Lung (tissue), 11 donors: ENCODE measurements at regions not wholly inside any gene's neighbourhood (a gene's known extent, or its start where the extent isn't known, plus 50 kb on each side); places are given as distances from the start of the nearest gene placed in this dataset.
A peak's percentile ranks its signal among the peaks of the same experiment; 100 is the strongest.
"Not testable (repeated sequence)": the region's sequence is repeated elsewhere in the genome, so short reads cannot be mapped to it uniquely, and the experiment has no call there.

ENCODE experiments used
- ATAC-seq: fragments of 200-7000 bp; cut with Tn5 transposase; one replicate; pipeline ENCODE4 v1.9.1; 2020; ENCODE audit warnings: moderate number of reproducible peaks; ENCODE audit not compliant: insufficient read depth, low FRiP score
- DNase-seq, 3 donors: peaks; one replicate each; pipeline ENCODE4 v3.0.0-alpha.2; 2013 to 2017
- H3K27ac ChIP-seq, 2 donors: one replicate each; pipeline ENCODE4 v1.5.1; 2013; ENCODE audit warnings: mild to moderate bottlenecking in 2 of 2, moderate library complexity in 2 of 2, control low read depth in 1 of 2, inconsistent platforms in 1 of 2, low read depth in 1 of 2, low read length in 1 of 2
- H3K27me3 ChIP-seq, 3 donors: one replicate each; pipeline ENCODE4 v1.5.1; 2013; ENCODE audit warnings: low read length in 2 of 3; ENCODE audit not compliant: control insufficient read depth in 3 of 3, insufficient read depth in 3 of 3
- H3K36me3 ChIP-seq, 4 donors: one replicate each; pipeline ENCODE4 v1.5.1; 2013; ENCODE audit warnings: low read length in 4 of 4, mild to moderate bottlenecking in 1 of 4, moderate library complexity in 1 of 4; ENCODE audit not compliant: control insufficient read depth in 4 of 4, insufficient read depth in 4 of 4
- H3K4me1 ChIP-seq, 5 donors: one replicate each; pipeline ENCODE4 v1.5.1; 2013; ENCODE audit warnings: low read length in 5 of 5, mild to moderate bottlenecking in 2 of 5, moderate library complexity in 1 of 5; ENCODE audit not compliant: control insufficient read depth in 5 of 5, insufficient read depth in 5 of 5
- H3K4me3 ChIP-seq: one replicate; pipeline ENCODE4 v1.5.1; 2013; ENCODE audit warnings: mild to moderate bottlenecking, control low read depth, moderate library complexity
- H3K9ac ChIP-seq, 2 donors: one replicate each; pipeline ENCODE4 v1.5.1; 2013; ENCODE audit warnings: low read length in 2 of 2, control low read depth in 1 of 2; ENCODE audit not compliant: insufficient read depth in 1 of 2
- H3K9me3 ChIP-seq, 4 donors: one replicate each; pipeline ENCODE4 v1.5.1; 2013; ENCODE audit warnings: low read length in 3 of 4, mild to moderate bottlenecking in 1 of 4, moderate library complexity in 1 of 4; ENCODE audit not compliant: control insufficient read depth in 4 of 4, insufficient read depth in 3 of 4
- CTCF ChIP-seq: IDR thresholded peaks from 2 replicates; pipeline ENCODE4 v1.5.1; 2012; ENCODE audit warnings: mild to moderate bottlenecking; ENCODE audit errors: control extremely low read depth, extremely low read depth
- WGBS, 2 donors: extraction: QIAGEN DNeasy Blood & Tissue Kit; methylation state at CpG; one replicate each; pipeline ENCODE4 v1.1.7; 2013; 5-methylcytosine and 5-hydroxymethylcytosine counted together
- donor health status: control.
- donor health status: control.
- donor health status: Bipolar disorder and iron deficiency.
- donor health status: healthy.
- donor health status: DM: yes; HTN: yes; CAD: no.

- H3K27me3 ChIP-seq = peaks cover 0 to 3% (median 3%) of the 10 kb centered on the region in 3 donors
- ATAC-seq (no peak), DNase-seq (peak in 1 of 3 donors; percentile 32)
- peaks cover 0 to 12% (median 2%) of the 10 kb centered on the region in 5 donors for H3K4me1 ChIP-seq
- H3K9ac ChIP-seq = no peak overlapping the region
- WGBS, 2 donors = 87 to 95% methylated on average over 7 of the region's 7 CpGs
- no peaks in the 10 kb centered on the region for H3K9me3 ChIP-seq
- H3K36me3 ChIP-seq = no peaks in the 10 kb centered on the region
- H3K27ac ChIP-seq = no peak overlapping the region
- no peak for TF ChIP-seq CTCF
- H3K4me3 ChIP-seq = no peak overlapping the region
Measured at GRCh38 chr2:15694589-15694986, 102.9 kb downstream of the DDX1 start.

- H3K4me3 ChIP-seq = no peak overlapping the region
- no peak overlapping the region for H3K27ac ChIP-seq
- H3K9me3 ChIP-seq = no peaks in the 10 kb centered on the region
- no peaks in the 10 kb centered on the region for H3K36me3 ChIP-seq
- H3K4me1 ChIP-seq = peaks cover 0 to 21% (median 0%) of the 10 kb centered on the region in 5 donors
- no peak for TF ChIP-seq CTCF
- H3K27me3 ChIP-seq = peaks cover 0 to 3% (median 3%) of the 10 kb centered on the region in 3 donors
- 87 to 94% methylated on average over 9 of the region's 9 CpGs for WGBS, 2 donors
- H3K9ac ChIP-seq = no peak overlapping the region
- DNase-seq (no peak), ATAC-seq (no peak)
Measured at GRCh38 chr2:15695582-15696330, 104.1 kb downstream of the DDX1 start.

- not testable (repeated sequence) for H3K36me3 ChIP-seq, ATAC-seq, H3K9me3 ChIP-seq, H3K9ac ChIP-seq, H3K4me3 ChIP-seq, H3K27me3 ChIP-seq, H3K27ac ChIP-seq, DNase-seq
- WGBS, 2 donors = 89 to 98% methylated on average over 32 of the region's 32 CpGs
- H3K4me1 ChIP-seq = peaks cover 0 to 30% (median 1%) of the 10 kb centered on the region in 5 donors
Measured at GRCh38 chr2:15696606-15697170, 105.0 kb downstream of the DDX1 start.

- H3K9ac ChIP-seq = no peak overlapping the region
- TF ChIP-seq CTCF = no peak
- WGBS, 2 donors = 89% methylated on average over 2 of the region's 2 CpGs
- H3K4me1 ChIP-seq = peaks cover 0 to 29% (median 4%) of the 10 kb centered on the region in 5 donors
- H3K27me3 ChIP-seq = peaks cover 0 to 3% (median 3%) of the 10 kb centered on the region in 3 donors
- H3K36me3 ChIP-seq = no peaks in the 10 kb centered on the region
- no peak overlapping the region for H3K4me3 ChIP-seq
- ATAC-seq = no peak
- H3K27ac ChIP-seq = no peak overlapping the region
- H3K9me3 ChIP-seq = no peaks in the 10 kb centered on the region
- DNase-seq = peak in 1 of 3 donors; percentile 19
Measured at GRCh38 chr2:15700131-15700530, 108.5 kb downstream of the DDX1 start.
